ENCODE measurements at regions not wholly inside any gene's neighbourhood (a gene's known extent, or its start where the extent isn't known, plus 50 kb on each side); places are given as distances from the start of the nearest gene placed in this dataset.
A peak's percentile ranks its signal among the peaks of the same experiment; 100 is the strongest.

DNA sequence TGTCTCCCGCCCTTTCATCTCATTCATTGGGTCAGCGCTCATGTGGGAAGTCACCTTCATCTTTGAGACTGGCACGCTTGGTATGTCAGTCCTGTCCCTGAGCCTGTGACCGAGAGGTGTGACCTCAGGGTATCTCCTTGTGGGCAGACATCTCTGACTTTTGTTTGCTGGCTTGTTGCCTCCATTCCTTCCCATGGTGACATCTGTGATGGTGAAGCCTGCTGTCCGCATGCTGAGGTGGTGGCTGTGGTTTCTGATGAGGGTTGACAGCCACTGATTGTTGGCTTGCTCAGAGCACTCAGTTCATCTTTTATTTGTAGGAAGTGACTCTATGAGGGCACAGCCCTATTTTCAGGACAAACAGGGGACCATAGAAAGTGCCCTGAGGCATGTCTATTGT is 139.2 kb downstream of the SLC4A3 start:
- H4K20me1 ChIP-seq (ENCODE audit: low read length), result no peaks in the 10 kb centered on the region
- no peaks in the 10 kb centered on the region for H3K9me2 ChIP-seq (replicated peaks; ENCODE audit: low read length)
- H3K27me3 ChIP-seq (ENCODE audit: low read length), result no peaks in the 10 kb centered on the region
- no TSS peak for BruUV-seq (replicated peaks)
- no peaks in the 10 kb centered on the region for H3F3A ChIP-seq (ENCODE audit: low read length, unreplicated experiment)
- H3K27ac ChIP-seq (ENCODE audit: low read length), result no peak overlapping the region
- ChIA-PET CTCF (no interaction called here), POLR2A (ENCODE audit: unreplicated experiment) (no interaction called here)
- DNase-seq, result peak; percentile 3
- ATAC-seq, result no peak
- H3K4me3 ChIP-seq (ENCODE audit: low read length), result no peak overlapping the region
- H3K9ac ChIP-seq (ENCODE audit: low read length), result no peak overlapping the region
- H3K4me2 ChIP-seq (ENCODE audit: low read length), result no peak overlapping the region
- H3K9me3 ChIP-seq (ENCODE audit: low read length), result no peaks in the 10 kb centered on the region
- no peaks in the 10 kb centered on the region for H3K79me2 ChIP-seq (ENCODE audit: low read length)
- no peaks in the 10 kb centered on the region for H3K36me3 ChIP-seq (ENCODE audit: low read depth, low read length)
- no peaks in the 10 kb centered on the region for H3K4me1 ChIP-seq (ENCODE audit: insufficient read depth, low read length)
- intact Hi-C loops (cut with micrococcal nuclease), result no loop called here
- no peak for TF ChIP-seq EZH2 (IDR thresholded peaks at IDR 0.05; ENCODE audit: low read length, unreplicated experiment)
- no peak for TF ChIP-seq CTCF (conservative IDR thresholded peaks at IDR 0.05; ENCODE audit: low read depth, low read length)
- no peak for TF ChIP-seq EZH2phosphoT487 (IDR thresholded peaks at IDR 0.05; ENCODE audit: borderline replicate concordance, low read length)
- no peak overlapping the region for H2AFZ ChIP-seq (ENCODE audit: low read length)

GRCh38 chr2:219769090-219769910 is 141.9 kb downstream of the SLC4A3 start:
- no peak for TF ChIP-seq CTCF (conservative IDR thresholded peaks at IDR 0.05; ENCODE audit: low read depth, low read length)
- TF ChIP-seq EZH2 (IDR thresholded peaks at IDR 0.05; ENCODE audit: low read length, unreplicated experiment), result no peak
- no peak for TF ChIP-seq EZH2phosphoT487 (IDR thresholded peaks at IDR 0.05; ENCODE audit: borderline replicate concordance, low read length)
- ATAC-seq (peak; percentile 55; the same call in 1 of the 2 replicates), DNase-seq (peak; percentile 13)
- no peaks in the 10 kb centered on the region for H4K20me1 ChIP-seq (ENCODE audit: low read length)
- H3K27ac ChIP-seq (ENCODE audit: low read length), result no peak overlapping the region
- H3K9me3 ChIP-seq (ENCODE audit: low read length), result no peaks in the 10 kb centered on the region
- no peak overlapping the region for H3K4me3 ChIP-seq (ENCODE audit: low read length)
- no peaks in the 10 kb centered on the region for H3K36me3 ChIP-seq (ENCODE audit: low read depth, low read length)
- no peaks in the 10 kb centered on the region for H3K4me1 ChIP-seq (ENCODE audit: insufficient read depth, low read length)
- POLR2A ChIA-PET (ENCODE audit: unreplicated experiment), result no interaction called here
- BruUV-seq (replicated peaks), result no TSS peak
- no peaks in the 10 kb centered on the region for H3K27me3 ChIP-seq (ENCODE audit: low read length)
- no peak overlapping the region for H2AFZ ChIP-seq (ENCODE audit: low read length)
- CTCF ChIA-PET, result no interaction called here
- intact Hi-C loops (cut with micrococcal nuclease), result no loop called here
- H3K9me2 ChIP-seq (replicated peaks; ENCODE audit: low read length), result no peaks in the 10 kb centered on the region
- H3K79me2 ChIP-seq (ENCODE audit: low read length), result no peaks in the 10 kb centered on the region
- H3F3A ChIP-seq (ENCODE audit: low read length, unreplicated experiment), result no peaks in the 10 kb centered on the region
- H3K4me2 ChIP-seq (ENCODE audit: low read length), result no peak overlapping the region
- H3K9ac ChIP-seq (ENCODE audit: low read length), result no peak overlapping the region

GRCh38 chr2:219772103-219772635 is 144.7 kb downstream of the SLC4A3 start:
- no peaks in the 10 kb centered on the region for H3K27me3 ChIP-seq (ENCODE audit: low read length)
- no peaks in the 10 kb centered on the region for H3F3A ChIP-seq (ENCODE audit: low read length, unreplicated experiment)
- intact Hi-C loops (cut with micrococcal nuclease), result no loop called here
- DNase-seq (no peak), ATAC-seq (peak; percentile 46)
- H3K9ac ChIP-seq (ENCODE audit: low read length), result no peak overlapping the region
- H3K79me2 ChIP-seq (ENCODE audit: low read length), result no peaks in the 10 kb centered on the region
- H2AFZ ChIP-seq (ENCODE audit: low read length), result no peak overlapping the region
- no peak overlapping the region for H3K4me3 ChIP-seq (ENCODE audit: low read length)
- no peaks in the 10 kb centered on the region for H3K9me3 ChIP-seq (ENCODE audit: low read length)
- no peak overlapping the region for H3K27ac ChIP-seq (ENCODE audit: low read length)
- no TSS peak for BruUV-seq (replicated peaks)
- no peaks in the 10 kb centered on the region for H3K4me1 ChIP-seq (ENCODE audit: insufficient read depth, low read length)
- no peaks in the 10 kb centered on the region for H3K9me2 ChIP-seq (replicated peaks; ENCODE audit: low read length)
- no peak for TF ChIP-seq CTCF (conservative IDR thresholded peaks at IDR 0.05; ENCODE audit: low read depth, low read length)
- no peak for TF ChIP-seq EZH2phosphoT487 (IDR thresholded peaks at IDR 0.05; ENCODE audit: borderline replicate concordance, low read length)
- no peak for TF ChIP-seq EZH2 (IDR thresholded peaks at IDR 0.05; ENCODE audit: low read length, unreplicated experiment)
- H3K4me2 ChIP-seq (ENCODE audit: low read length), result no peak overlapping the region
- CTCF ChIA-PET, result no interaction called here
- H3K36me3 ChIP-seq (ENCODE audit: low read depth, low read length), result no peaks in the 10 kb centered on the region
- no peaks in the 10 kb centered on the region for H4K20me1 ChIP-seq (ENCODE audit: low read length)
- POLR2A ChIA-PET (ENCODE audit: unreplicated experiment), result no interaction called here
